IPS-18a (cell line): ENCODE measurements at regions not wholly inside any gene's neighbourhood (a gene's known extent, or its start where the extent isn't known, plus 50 kb on each side); places are given as distances from the start of the nearest gene placed in this dataset.

Experiments used
- H3K27ac ChIP-seq: one replicate; pipeline ENCODE4 v1.5.1; 2013; ENCODE audit warnings: low read length
- H3K27me3 ChIP-seq: one replicate; pipeline ENCODE4 v1.6.1; 2013; ENCODE audit warnings: mild to moderate bottlenecking, low read length; ENCODE audit not compliant: control insufficient read depth, insufficient read depth
- H3K36me3 ChIP-seq: one replicate; pipeline ENCODE4 v1.6.1; 2013; ENCODE audit warnings: low read depth, low read length; ENCODE audit not compliant: control insufficient read depth
- H3K4me1 ChIP-seq: one replicate; pipeline ENCODE4 v1.6.1; 2013; ENCODE audit warnings: low read depth, low read length; ENCODE audit not compliant: control insufficient read depth
- H3K4me3 ChIP-seq: one replicate; pipeline ENCODE4 v1.5.1; 2013; ENCODE audit warnings: low read length
- H3K9ac ChIP-seq: one replicate; pipeline ENCODE4 v1.6.1; 2013; ENCODE audit warnings: mild to moderate bottlenecking, low read length, moderate library complexity
- H3K9me3 ChIP-seq: one replicate; pipeline ENCODE4 v1.6.1; 2013; ENCODE audit warnings: low read depth, low read length; ENCODE audit not compliant: control insufficient read depth

DNA sequence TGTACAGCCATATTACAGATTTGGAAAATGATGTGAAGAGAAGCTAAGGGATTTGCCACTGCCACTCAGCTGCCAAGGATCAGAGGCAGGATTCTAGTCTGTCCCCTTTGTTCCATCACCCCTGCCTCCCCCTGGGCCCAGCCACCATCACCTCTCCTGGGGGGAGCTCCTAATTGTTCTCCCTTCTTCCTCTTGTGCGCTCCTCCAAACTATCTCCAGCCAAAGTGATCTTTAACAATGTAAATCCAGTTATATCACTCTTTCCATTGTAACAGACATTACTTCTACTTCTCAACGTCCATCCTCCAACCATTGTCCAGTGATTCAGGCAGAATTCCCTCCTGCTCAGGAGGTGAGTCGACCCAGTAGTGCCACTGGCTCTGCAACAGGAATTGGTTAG lies 164.1 kb downstream of the PLPP3 start:
- H3K9ac ChIP-seq = no peak overlapping the region
- peaks cover 21% of the 10 kb centered on the region for H3K4me1 ChIP-seq
- H3K27ac ChIP-seq = no peak overlapping the region
- no peaks in the 10 kb centered on the region for H3K9me3 ChIP-seq
- no peaks in the 10 kb centered on the region for H3K36me3 ChIP-seq
- H3K4me3 ChIP-seq = no peak overlapping the region
- no peaks in the 10 kb centered on the region for H3K27me3 ChIP-seq

DNA sequence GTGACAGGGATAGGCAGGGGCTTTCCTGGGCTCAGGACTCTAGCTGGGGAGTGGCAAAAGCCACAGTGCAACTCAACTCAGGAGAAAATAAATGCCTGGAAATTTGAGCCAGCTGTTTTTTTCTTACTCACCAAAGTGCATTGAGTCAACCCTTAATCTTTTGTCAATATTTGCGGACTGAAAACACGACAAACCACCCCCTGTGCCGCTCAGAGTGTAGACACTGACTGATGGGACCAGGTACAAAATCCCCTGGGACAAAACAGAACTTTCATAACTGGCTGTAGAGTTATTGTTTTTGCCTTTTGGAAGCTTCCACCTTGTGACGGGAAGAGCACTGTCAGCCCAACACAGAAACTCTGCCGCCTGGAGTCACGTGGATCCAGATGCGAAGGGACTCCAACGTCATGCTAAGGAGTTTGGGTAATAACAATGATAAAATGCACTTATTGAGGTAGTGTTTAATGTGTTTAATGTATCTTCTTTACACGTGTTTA lies 164.6 kb downstream of the PLPP3 start:
- no peaks in the 10 kb centered on the region for H3K27me3 ChIP-seq
- no peak overlapping the region for H3K9ac ChIP-seq
- no peaks in the 10 kb centered on the region for H3K36me3 ChIP-seq
- H3K27ac ChIP-seq = no peak overlapping the region
- H3K9me3 ChIP-seq = no peaks in the 10 kb centered on the region
- no peak overlapping the region for H3K4me3 ChIP-seq
- H3K4me1 ChIP-seq = peaks cover 23% of the 10 kb centered on the region

DNA sequence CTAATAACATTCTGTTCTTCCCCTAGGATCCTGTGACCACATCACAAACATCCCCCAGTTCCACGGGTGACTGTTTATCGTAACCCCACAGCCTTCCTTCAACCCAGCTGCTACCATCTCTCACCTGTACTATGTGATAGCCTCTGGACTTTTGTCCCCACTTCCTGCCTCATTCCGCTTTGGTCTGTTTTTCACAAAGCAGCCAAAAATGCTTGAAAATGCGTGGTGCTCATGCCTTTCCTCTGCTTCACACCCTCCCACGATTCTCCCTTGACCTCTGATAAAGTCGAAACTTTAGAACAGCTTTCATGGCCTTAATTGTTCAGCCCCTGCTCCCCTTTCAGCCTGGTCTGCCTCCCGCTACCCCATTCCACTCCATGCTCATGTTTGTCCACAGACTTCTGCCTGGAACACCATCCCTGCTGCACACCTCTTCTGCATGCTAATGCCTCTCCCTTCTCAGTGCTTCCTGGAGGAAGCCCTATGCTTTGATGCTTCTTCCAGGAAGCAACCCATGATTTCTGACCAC lies 165.6 kb downstream of the PLPP3 start:
- Histone ChIP-seq H3K9ac (no peak overlapping the region), H3K9me3 (no peaks in the 10 kb centered on the region), H3K36me3 (no peaks in the 10 kb centered on the region), H3K27me3 (no peaks in the 10 kb centered on the region), H3K27ac (no peak overlapping the region), H3K4me3 (no peak overlapping the region), H3K4me1 (peaks cover 23% of the 10 kb centered on the region)

DNA sequence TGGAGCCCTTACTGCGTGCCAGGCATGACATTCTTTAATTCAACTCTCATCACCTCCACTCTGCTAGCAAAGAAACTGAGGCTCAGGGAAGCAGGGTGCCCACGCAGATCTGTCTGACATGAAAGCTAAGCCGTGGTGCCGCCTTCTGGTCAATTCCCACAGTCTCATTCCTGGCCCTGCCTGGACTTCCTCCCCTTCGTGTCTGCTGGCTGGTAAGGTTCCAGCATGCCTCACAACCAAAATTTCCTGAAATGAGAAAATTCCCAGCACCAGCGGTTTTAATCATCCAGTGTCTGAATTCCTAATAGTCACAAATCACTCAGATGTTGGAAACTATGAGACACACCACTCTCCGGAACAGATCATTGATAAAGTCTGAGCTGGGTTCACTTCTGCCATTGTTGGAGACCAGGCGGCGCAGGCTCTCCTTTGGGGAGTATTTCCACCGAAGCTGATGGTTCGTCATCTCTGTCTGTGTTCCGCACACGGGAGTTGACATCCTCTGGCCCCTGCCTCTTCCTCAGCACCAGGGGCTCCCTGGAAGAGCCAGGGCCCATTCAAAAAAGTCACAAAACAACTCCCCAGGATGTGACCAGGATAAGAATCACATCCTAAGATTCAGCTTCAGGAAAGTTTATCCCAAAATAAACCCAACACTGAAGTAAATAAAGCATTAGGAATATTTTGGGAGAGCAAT lies 167.7 kb downstream of the PLPP3 start:
- no peaks in the 10 kb centered on the region for H3K27me3 ChIP-seq
- H3K4me1 ChIP-seq = peaks cover 18% of the 10 kb centered on the region
- no peak overlapping the region for H3K27ac ChIP-seq
- H3K36me3 ChIP-seq = no peaks in the 10 kb centered on the region
- H3K9ac ChIP-seq = no peak overlapping the region
- H3K4me3 ChIP-seq = no peak overlapping the region
- H3K9me3 ChIP-seq = no peaks in the 10 kb centered on the region

DNA sequence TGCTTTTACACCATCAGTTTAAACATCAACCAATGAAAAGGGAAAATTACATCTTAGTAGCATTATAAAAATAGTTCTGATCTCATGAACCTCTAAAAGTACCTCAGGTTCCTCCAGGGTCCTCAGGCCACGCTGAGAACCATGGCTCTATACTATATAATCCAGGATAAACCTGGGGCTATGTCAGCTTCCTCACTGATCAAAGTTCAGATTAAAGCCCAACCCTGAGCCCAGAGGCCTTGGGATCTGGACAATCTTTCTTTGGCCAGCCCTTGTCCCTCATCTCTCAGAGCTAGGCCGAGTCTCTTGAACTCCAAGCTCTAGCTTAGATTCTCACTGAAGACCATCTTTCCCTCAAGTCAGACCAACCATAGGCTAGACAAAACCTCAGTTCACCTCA lies 168.3 kb downstream of the PLPP3 start:
- Histone ChIP-seq H3K9ac (no peak overlapping the region), H3K27me3 (no peaks in the 10 kb centered on the region), H3K4me1 (peaks cover 18% of the 10 kb centered on the region), H3K4me3 (no peak overlapping the region), H3K36me3 (no peaks in the 10 kb centered on the region), H3K9me3 (no peaks in the 10 kb centered on the region), H3K27ac (no peak overlapping the region)

DNA sequence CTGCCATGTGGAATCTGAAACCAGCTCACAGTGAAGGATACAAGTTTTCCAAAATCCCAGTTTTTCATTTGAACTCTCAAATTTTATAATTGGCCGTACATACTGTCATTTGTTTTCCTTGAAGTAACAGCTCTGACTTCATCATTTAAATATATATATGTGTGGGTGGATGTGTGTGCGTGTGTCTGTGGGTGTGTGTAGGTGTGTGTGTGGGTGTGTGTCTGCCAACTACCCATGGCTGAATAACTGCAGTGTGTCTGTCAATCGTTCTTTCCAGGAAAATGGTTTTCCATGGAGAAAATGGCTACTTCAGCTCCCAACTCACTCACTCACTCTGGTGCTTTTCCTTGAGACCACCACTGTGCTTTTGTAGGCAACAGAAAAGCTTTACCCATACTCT lies 169.0 kb downstream of the PLPP3 start:
- Histone ChIP-seq H3K36me3 (no peaks in the 10 kb centered on the region), H3K9me3 (no peaks in the 10 kb centered on the region), H3K4me3 (no peak overlapping the region), H3K9ac (no peak overlapping the region), H3K27me3 (no peaks in the 10 kb centered on the region), H3K4me1 (peaks cover 18% of the 10 kb centered on the region), H3K27ac (no peak overlapping the region)

DNA sequence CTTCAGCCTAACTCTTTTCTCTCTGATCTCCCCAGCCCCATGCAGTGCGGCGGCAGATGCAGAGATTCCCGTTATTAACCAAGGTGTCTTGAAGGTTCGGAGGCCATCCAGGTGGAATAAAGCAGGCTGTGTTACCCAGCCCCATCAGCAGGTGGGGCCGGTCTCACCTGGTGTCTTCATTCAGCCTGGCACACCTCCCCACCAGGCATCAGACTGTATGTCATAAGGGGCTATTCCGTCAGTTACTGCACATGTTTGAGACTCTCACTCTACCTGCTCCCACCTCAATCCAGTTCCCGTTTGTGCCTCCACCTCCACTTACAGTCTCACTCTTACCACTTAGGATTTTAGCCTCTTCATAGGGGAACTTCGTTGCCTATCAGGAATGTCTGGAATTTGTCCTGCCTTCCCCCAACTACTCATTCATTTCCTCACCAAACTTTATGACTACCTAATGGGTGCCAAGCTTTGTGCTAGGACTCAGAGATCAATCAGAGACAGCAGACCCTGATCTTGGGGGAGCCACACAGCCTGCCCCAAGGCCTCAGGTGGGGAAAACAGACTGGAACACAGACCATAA lies 170.2 kb downstream of the PLPP3 start:
- Histone ChIP-seq H3K27ac (no peak overlapping the region), H3K4me1 (peaks cover 11% of the 10 kb centered on the region), H3K9me3 (no peaks in the 10 kb centered on the region), H3K36me3 (no peaks in the 10 kb centered on the region), H3K27me3 (no peaks in the 10 kb centered on the region), H3K9ac (no peak overlapping the region), H3K4me3 (no peak overlapping the region)

DNA sequence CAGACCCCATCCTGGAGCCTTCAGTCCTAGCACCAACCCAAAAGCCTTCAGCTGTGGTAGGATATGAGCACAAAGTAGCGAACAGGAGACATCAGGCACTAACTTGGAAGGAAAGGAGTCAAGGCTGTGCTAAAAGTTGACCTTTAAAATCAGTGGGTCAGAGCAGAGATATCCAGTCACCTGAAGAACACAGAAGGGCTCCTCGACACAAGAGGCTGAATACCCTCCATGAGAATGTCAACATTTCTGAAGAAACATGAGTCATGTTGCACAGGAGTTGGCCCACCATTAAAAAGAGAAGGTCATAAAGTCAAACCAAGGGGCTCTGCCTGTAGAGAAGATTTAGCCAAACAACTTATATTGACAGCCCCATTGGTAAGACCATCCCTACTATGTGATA lies 172.5 kb downstream of the PLPP3 start:
- Histone ChIP-seq H3K27me3 (no peaks in the 10 kb centered on the region), H3K36me3 (no peaks in the 10 kb centered on the region), H3K9me3 (no peaks in the 10 kb centered on the region), H3K4me1 (peaks cover 4% of the 10 kb centered on the region), H3K4me3 (no peak overlapping the region), H3K9ac (no peak overlapping the region), H3K27ac (no peak overlapping the region)

DNA sequence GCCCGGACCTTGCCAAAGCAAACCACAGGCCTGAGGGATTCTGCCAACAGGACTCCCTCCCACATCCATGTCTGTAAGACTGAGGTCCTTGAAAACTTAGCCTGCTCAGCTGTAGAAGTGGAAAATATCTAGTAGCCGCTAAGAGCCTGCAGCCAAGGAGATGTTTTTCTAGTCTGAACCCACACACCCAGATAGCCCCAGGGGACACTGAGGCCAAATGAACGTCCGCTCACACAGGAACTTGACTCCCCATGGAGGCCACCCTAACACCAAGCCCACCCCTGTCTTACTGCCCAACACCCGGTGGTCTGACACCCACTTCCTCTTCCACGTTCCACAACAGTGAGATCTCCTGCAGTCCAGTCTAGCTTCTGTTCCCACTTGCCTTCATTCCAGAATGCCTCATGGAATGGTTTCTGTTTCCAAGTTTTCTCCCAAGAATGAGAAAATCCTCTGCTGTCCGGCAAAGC lies 174.8 kb downstream of the PLPP3 start:
- H3K36me3 ChIP-seq = no peaks in the 10 kb centered on the region
- no peaks in the 10 kb centered on the region for H3K27me3 ChIP-seq
- no peaks in the 10 kb centered on the region for H3K9me3 ChIP-seq
- no peak overlapping the region for H3K4me3 ChIP-seq
- no peak overlapping the region for H3K27ac ChIP-seq
- no peaks in the 10 kb centered on the region for H3K4me1 ChIP-seq
- H3K9ac ChIP-seq = no peak overlapping the region

DNA sequence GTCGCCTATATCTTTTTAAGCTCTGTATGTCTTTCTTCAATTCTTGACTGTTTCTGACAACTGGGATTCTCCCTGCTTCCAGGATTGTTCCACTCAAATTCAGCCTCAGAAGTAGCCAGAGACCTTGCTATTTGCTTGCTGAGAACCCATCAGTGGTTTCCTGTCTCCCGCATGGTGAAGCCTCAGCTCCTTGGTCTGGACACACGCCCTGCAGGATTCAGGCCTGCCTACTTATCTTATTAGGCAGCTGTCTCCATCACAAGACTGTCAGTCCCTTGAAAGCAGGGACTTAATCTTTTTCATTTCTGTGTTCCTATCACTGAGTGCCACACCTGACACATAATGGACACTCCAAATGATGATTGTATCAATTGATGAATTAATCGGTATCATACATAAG lies 175.3 kb downstream of the PLPP3 start:
- H3K36me3 ChIP-seq = no peaks in the 10 kb centered on the region
- H3K4me3 ChIP-seq = no peak overlapping the region
- no peaks in the 10 kb centered on the region for H3K27me3 ChIP-seq
- no peaks in the 10 kb centered on the region for H3K4me1 ChIP-seq
- H3K9ac ChIP-seq = no peak overlapping the region
- H3K27ac ChIP-seq = no peak overlapping the region
- no peaks in the 10 kb centered on the region for H3K9me3 ChIP-seq

DNA sequence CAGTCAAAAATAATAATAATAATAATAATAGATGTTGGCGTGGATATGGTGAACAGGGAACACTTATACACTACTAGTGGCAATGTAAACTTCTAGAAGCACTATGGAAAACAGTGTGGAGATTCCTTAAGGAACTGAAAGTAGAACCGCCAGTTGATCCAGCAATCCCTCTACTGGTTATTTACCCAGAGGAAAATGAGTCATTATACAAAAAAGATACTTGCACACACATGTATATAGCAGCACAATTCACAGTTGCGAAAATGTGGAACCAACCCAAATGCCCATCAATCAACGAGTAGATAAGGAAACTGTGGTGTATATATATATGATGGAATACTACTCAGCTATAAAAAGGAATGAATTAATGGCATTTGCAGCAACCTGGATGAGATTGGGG lies 176.0 kb downstream of the PLPP3 start:
- Histone ChIP-seq H3K36me3 (no peaks in the 10 kb centered on the region), H3K27me3 (no peaks in the 10 kb centered on the region), H3K9me3 (no peaks in the 10 kb centered on the region), H3K27ac (no peak overlapping the region), H3K4me3 (no peak overlapping the region), H3K4me1 (no peaks in the 10 kb centered on the region), H3K9ac (no peak overlapping the region)

DNA sequence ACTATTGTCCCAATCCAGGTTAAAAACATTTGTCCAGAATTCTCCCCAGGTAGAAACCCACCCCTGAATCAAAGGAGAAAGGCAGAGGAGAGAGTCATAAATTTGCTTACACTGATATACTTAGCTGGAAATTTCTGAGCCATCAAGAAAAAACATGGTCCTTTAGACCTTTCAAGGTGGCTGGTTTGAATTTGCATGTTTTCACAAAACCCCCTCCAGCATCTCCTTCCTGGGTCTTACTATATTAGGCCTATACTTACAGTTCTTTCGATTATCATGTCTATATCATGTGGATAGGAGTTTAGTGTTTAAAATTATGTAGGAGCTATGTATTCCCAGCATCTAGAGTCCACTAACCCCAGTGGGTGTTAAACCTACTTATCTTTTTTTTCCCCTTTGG lies 178.2 kb downstream of the PLPP3 start:
- Histone ChIP-seq H3K4me3 (no peak overlapping the region), H3K9me3 (no peaks in the 10 kb centered on the region), H3K9ac (no peak overlapping the region), H3K4me1 (no peaks in the 10 kb centered on the region), H3K36me3 (no peaks in the 10 kb centered on the region), H3K27me3 (no peaks in the 10 kb centered on the region), H3K27ac (no peak overlapping the region)
